Pulmonary artery endothelial cell (primary cell): ENCODE measurements at regions not wholly inside any gene's neighbourhood (a gene's known extent, or its start where the extent isn't known, plus 50 kb on each side); places are given as distances from the start of the nearest gene placed in this dataset.
"Not testable (repeated sequence)": the region's sequence is repeated elsewhere in the genome, so short reads cannot be mapped to it uniquely, and the experiment has no call there.

ENCODE experiments used
- DNase-seq: peaks from one replicate; pipeline ENCODE4 v3.0.0-alpha.2; 2011; ENCODE audit warnings: low read depth, low spot score

DNA sequence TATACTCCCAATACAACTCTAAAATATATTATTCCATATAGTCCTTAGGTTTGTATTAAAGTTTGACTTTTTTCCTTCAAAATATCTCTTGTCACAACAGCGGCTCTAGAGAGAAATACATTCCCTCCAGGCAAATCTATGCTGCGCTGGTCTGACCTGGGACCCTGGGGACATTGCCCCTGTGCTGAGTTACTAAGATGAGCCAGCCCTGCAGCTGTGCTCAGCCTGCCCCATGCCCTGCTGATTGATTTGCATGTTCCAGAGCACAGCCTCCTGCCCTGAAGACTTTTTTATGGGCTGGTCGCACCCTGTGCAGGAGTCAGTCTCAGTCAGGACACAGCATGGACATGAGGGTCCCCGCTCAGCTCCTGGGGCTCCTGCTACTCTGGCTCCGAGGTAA is 1170.7 kb downstream of the RPIA start:
- DNase-seq = not testable (repeated sequence)

DNA sequence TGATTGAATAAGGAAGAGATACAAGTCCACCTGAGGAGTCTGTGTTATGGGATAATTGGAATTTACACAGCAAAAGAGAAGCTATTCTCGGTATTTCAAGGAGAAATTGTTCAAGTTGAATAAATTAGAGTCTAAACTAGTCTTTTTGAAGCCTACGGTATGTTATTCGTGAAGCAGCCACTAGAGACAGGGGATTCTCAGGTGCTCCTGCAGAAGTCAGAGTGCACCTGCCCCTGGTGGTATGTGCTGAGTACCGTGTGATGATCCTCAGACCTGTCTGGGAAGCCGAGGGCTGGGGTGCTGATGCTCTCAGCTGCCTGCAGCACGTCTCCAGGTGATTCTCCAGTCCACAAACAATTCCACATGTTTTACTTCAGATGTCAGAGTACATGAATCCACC is 1171.7 kb downstream of the RPIA start:
- DNase-seq = not testable (repeated sequence)

DNA sequence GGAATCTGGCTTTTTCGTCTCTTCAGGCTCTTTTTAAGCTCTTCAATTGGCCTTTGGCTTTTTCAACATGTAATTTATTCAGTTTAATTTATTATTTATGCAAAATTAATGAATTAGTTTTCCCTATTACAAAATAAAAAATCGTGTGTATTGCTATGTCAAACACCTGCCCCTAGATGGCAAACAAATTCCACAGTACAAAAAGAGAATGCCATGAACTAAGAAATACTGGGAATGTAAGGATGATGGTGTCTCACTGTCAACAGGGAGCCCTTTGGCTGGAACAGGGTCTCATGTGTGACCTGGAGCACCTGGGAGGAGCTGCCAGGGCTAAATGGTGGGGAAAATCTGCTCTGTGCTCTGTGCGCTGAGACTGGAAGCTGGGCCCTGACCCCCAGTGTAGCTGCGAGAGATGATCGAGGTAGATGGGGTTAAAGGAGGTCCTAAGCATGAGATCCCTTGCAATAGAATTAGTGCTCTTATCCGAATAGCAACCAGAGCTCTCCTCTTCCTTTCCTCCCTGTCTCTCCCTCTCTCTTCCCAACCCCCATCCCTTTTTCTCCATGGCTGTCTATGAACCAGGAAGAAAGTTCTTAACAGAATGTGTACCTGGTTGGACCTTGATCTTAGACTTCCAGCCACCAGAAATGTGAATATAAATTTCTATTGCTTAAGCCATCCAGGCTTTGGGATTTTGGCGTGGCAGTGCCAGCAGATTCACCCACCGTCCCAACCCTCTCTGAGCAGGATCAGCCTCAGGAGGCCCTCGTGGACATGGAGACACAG is 1183.5 kb downstream of the RPIA start:
- DNase-seq = not testable (repeated sequence)

DNA sequence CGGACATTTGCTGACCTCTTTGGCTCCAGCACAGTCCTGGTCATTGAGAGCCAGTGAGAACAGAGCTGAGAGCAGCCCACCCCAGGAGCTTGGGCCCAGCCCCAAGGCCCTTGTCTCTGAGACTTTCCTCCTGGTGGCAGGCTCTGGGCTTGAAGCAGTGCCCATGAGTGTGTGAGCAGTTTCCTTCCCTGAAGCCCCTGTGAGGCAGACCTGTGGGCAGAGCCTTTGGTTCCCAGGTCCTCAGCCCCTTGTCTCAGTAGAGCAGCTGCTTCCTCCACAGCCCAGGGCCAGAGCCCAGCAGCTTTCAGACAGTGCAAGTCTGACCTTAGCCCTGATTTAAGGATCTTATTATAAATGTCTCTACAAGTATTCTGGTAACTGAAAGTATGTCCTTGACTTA is 1185.0 kb downstream of the RPIA start:
- DNase-seq = not testable (repeated sequence)

DNA sequence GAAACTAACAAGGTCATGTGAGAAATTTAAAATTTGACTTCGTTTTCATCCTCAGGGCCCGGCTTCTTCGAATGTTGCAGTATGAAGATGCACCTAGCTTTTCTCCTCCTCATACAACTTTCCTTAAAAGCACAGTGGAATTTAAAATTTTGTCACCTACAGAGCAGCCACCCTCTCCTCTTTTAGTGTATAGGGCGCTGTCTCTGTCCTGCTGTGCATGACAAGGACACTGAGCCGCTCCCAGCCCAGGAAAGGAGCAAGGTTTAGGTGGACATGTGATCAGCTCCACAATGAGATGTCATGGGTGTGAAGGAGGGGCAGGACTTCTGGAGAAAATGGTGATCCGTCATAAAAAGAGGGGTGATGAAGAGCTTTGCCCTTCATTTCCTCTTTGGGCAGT is 1185.4 kb downstream of the RPIA start:
- DNase-seq = not testable (repeated sequence)

DNA sequence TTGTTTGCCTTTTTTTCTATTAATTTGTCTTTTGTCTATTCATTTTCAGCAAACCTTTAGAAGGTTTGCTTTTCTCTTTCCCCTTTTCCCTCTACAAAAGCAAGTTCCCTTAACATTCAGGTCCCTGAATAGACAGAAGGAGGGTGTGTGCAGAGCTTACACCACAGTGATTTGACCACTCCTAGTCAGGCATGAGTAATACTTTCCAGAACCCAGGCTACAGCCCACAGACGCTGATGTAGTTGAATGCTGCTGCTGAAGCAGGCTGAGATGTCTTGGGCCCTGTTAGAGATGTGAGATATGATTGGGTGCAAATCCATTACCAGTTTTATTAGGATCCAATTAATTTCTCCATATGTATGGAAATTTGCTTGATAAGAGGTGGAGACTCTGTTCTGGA is 1191.4 kb downstream of the RPIA start:
- not testable (repeated sequence) for DNase-seq

DNA sequence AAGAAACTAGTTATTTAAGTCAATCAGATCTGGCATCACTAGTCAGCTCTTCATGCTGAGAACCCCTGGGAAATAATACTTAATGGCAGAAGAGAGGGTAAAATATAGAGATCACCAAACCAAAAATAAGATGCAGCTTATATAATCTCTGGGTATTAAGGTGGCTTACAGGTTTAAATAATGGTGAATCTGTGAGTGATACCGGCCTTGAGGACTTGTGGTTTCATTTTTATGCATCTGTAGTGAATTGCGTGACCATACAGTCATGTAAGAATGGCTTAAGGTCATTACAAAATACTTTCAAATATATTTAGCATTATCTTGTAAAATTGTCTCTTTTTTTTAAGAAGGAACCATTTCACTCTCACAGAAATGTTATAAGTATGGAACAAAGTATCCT is 1192.2 kb downstream of the RPIA start:
- not testable (repeated sequence) for DNase-seq

DNA sequence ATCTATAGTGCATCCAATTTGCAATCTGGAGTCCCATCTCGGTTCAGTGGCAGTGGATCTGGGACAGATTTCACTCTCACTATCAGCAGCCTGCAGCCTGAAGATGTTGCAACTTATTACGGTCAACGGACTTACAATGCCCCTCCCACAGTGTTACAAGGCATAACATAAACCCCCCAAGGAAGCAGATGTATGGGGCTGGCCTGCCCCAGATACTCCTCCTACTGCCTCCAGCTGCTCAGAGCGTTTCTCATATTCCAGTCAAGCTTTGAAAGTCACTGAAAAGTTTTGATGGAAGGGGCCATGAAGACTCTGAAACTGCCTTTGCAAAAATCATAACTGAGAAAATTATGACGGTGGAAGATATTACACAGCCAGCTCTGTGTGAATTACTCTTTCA is 1193.6 kb downstream of the RPIA start:
- not testable (repeated sequence) for DNase-seq

DNA sequence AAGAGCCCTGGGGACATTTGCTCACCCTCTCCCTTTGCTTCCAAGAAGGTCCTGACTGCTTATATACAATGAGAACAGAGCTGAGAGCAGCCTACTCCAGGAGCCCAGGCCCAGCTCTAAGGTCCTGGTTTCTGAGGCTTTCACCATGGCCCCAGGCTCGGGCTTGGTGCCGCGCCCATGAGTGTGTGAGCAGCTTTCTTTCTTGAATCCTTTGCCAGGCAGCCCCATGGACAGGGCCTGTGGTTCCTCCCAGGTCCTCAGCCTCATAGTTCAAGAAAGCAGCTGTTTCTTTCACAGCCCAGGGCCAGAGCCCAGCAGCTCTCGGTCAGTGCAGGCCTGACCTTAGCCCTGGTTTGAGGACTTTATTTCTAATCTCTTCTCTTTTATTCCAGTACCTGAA is 1197.2 kb downstream of the RPIA start:
- not testable (repeated sequence) for DNase-seq

DNA sequence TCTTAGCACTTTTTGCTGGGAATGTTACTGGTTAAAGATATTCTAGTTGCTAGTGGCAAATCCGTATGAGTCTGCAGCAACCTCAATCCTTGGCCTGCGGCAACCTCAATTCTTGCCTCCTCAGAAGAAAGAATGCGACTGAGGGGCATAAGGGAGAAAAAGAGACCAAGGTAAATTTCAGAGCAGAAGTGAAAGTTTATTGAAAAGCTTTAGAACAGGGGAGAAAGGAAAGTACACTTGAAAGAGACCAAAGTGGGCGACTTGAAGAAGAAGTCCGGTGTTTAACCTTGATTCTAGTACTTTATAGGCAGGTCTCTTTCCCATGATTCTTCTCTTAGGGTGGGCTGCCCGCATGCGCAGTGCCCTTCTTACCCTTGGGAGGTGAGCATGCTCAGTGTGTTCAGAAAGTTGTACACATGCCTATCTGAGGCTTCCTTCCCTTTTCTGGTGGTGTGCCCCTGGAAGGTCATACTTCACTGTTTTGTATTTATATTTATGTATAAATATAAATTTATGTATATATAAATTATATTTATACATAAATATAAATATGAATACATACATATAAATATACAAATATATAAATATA is 1198.8 kb downstream of the RPIA start:
- DNase-seq = not testable (repeated sequence)

DNA sequence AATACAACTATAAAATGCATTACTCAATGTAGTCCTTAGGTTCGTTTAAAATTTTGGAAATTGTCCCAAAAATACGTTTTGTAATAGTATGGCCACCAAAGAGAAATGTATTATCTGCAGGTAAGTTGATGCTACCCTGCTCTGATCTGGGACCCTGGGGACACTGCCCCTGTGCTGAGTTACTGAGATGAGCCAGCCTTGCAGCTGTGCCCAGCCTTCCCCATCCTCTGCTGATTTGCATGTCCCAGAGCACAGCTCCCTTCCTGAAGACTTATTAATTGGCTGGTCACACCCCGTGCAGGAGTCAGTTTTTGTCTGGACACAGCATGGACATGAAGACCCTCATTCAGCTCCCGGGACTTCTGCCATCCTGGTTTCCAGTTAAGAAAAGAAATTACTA is 1203.5 kb downstream of the RPIA start:
- not testable (repeated sequence) for DNase-seq

DNA sequence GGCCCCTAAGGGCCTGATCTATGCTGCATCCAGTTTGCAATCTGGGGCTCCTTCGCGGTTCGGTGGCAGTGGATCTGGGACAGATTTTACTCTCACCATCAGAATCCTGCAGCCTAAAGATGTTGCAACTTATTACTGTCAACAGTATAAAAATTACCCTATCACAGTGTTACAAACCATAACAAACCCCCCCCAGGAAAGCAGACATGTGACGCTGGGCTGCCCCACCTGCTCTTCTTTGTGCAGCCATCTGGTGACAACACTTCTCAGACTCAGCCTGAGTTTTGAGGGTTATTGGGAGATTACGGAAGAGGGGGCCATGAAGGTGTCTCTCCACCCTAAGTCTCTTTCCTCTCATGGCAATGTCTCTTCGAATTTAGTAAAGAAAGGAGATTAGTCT is 1204.2 kb downstream of the RPIA start:
- DNase-seq = not testable (repeated sequence)

DNA sequence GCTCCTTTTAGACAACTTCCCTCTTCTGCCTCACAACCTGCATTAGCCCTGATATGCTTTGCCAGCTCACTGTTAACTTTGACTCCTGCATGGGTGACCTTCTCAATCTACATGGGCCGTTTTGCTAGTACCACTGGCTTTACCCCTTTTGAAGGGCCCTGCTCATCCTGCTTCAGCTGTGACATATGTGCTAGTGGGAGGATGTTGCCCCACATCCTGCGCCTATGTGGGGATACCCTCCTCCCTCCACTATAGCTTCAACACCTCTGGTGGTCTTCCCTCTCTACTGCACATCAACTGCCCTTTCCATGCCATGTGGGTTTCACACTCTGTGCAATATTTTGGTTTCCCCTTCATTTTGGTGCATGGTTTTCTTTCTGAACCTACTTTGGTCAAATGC is 1235.5 kb downstream of the RPIA start:
- DNase-seq = not testable (repeated sequence)

DNA sequence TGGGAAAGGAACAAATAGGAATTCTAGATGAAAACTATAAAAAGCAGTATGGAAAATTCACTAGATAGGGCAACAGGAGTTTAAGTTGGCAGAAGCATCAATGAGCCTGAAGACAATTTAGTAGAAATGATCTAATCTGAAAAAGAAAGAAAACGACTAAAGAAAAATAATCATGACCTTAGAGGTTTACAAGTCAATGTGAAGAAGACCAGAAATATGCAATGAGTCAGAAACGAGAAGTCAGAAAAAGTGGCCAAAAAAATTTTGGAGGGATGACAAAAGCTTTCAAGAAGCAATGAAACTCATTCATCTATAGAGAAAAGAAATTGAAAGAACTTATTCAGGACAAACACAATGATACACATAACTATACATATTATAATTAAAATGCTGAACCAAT is 1244.0 kb downstream of the RPIA start:
- not testable (repeated sequence) for DNase-seq

DNA sequence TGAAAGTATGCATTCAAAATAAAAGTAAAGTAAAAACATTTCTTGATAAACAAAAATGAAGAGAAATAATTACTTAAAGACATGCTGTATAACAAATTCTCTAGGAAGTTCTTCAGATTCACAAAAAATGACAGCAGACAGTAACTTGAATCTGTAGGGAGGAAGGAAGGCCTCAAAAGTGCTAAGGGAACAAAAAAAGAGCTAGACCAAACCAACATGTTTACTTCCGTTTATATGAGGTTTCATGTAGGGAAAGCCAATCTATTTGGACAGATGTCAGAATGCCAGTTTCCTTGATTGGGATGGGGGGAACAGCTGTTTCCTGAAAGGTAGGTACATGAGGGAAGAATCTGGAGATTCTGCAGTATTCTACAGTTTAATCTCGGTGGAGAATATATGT is 1244.5 kb downstream of the RPIA start:
- not testable (repeated sequence) for DNase-seq

DNA sequence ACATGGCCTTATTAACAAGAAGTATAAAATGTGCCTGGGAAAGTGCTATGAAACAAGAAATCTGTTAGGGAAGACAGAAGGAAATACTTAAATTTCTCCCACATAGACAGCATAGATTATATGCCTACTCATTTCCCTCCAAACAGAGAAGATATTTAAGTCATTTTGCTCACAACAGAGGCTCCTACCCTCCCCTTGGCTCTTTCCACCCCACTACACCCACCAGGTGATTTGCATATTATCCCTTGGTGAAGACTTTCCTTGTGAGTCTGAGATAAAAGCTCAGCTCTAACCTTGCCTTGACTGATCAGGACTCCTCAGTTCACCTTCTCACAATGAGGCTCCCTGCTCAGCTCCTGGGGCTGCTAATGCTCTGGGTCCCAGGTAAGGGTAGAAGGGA is 1245.1 kb downstream of the RPIA start:
- not testable (repeated sequence) for DNase-seq

DNA sequence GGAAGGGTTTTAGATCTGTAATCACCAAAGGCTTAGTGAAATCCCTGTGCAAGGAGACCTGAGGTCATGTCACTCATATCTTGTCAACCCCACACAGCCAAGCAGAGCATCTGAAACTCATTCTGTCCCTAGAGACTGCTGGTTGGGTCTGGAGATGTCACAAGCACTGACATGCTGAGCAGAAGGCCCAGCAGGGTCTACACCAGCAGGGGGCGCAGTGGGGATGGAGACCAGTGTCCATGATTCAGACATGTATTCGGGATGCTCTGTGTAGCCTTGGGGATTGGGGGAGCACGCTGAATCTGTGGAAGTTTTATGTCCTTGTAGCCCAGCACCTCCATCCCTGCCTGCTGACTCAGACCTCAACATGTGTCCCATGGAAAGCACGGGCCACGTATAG is 1247.3 kb downstream of the RPIA start:
- not testable (repeated sequence) for DNase-seq

DNA sequence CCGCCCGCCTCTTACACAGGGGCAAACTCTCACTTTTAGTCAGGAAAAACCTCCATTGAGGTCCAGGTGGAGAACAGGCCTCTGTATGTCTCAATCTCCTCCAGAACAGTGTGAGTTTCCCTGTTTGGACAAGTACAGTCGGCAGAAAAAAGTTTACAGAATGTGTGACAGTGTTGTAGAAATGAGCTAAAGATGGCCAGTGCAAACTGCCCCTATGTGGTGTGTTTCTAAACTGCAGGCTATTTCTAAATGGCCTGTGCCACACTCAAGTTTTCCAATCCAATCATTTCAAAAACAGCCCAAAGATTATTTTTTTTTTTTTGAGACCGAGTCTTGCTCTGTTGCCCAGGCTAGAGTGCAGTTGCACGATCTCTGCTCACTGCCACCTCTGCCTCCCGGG is 1252.8 kb downstream of the RPIA start:
- DNase-seq = not testable (repeated sequence)

DNA sequence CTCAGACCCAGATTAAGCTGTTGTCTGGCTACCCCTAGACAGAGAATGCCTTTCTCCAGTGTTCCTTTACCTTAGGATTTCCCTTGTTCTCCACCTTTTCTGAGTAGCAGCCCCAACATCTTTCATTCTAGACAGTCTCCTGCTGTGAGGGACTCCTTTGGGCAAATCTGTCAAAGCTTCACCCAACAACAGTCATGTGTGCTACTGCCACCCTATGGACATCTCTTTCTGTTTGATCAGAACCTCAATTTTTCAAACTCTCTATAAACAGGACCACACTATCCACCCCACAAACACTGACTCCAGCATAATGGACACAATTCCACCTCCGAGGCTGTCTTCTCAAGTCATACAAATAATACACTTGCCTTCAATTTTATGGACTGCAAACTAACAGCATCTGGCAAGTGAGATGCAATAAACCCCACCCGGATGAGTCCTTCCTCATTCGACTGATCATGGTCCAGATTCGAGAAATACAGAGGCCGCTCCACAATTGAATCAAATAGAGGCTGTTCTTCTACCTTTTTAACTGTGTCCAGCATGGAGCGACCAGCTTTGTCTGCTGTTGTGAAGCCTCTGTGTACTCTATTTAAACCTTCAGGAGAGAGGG is 1253.6 kb downstream of the RPIA start:
- DNase-seq = not testable (repeated sequence)

DNA sequence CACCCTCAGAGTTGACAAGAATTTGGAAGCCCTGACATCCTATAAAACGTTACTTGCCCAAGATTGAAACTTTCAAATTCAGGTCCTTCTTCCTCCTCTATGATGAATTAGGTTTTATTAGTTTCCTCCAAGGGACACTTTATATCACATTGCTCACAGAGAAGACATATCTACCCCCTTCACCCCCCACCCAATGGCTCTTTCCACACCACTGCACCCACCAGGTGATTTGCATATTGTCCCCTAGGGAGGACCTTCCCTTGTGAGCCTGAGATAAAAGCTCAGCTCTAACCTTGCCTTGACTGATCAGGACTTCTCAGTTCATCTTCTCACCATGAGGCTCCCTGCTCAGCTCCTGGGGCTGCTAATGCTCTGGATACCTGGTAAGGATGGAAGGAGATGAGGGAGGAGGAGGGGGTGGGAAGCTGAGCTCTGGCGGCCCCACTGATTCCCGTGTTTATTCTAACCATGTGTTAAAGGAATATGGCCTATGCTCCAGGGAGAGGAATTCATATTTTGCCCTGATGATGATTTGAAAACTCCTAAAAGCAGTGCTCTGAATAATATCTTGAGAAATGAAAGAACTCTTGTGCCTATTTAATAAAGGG is 1255.8 kb downstream of the RPIA start:
- DNase-seq = not testable (repeated sequence)

DNA sequence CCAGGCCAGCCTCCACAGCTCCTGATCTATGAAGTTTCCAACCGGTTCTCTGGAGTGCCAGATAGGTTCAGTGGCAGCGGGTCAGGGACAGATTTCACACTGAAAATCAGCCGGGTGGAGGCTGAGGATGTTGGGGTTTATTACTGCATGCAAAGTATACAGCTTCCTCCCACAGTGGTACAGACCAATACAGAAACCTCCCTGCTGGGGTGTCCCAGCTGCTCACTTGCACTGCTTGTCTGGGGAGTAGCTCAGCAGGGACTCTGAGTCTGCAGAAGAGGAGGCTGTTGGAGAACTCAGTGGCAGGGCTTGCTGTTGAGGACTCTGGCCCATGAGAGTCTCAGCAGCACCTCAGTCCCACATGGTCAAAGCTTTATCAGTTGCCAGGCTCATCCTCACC is 1256.6 kb downstream of the RPIA start:
- DNase-seq = not testable (repeated sequence)

DNA sequence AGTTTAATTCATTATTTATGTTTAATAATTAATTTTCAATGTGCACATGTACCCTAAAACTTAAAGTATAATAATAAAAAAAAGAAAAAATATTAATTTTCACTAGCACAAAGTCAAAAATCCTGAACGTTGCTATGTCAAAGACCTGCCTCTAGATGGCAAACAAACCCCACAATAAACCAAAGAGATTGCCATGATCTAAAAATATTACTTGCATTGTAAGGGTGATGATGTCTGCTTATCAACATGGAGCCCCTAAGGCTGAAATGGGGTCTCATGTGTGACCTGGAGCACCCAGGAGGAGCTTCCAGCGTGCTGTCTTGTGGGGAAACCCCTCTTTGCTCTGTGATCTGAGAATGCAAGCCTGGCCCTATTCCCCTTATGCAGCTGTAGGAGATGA is 1259.3 kb downstream of the RPIA start:
- DNase-seq = not testable (repeated sequence)
